ENCODE measurements at regions not wholly inside any gene's neighbourhood (a gene's known extent, or its start where the extent isn't known, plus 50 kb on each side); places are given as distances from the start of the nearest gene placed in this dataset.

GRCh38 chr6:84547341-84547801, 217.0 kb downstream of the TBX18 start:
- TF ChIP-seq FOXM1 (IDR thresholded peaks at IDR 0.05; ENCODE audit: borderline replicate concordance, low read depth) (no peak), ZBTB7A (IDR thresholded peaks at IDR 0.05; ENCODE audit: low read depth) (no peak)
